H1 (cell line): ENCODE measurements at regions not wholly inside any gene's neighbourhood (a gene's known extent, or its start where the extent isn't known, plus 50 kb on each side); places are given as distances from the start of the nearest gene placed in this dataset.

Experiments used
- CTCF ChIA-PET: fragments of 300-600 bp; sonication (Branson Sonifier 250); formaldehyde crosslinking; loops from one replicate; lab custom pipeline; 2021; ENCODE audit not compliant: partially characterized antibody; lab: Charles Lee
- POLR2A ChIA-PET: fragments of 300-600 bp; sonication (Branson Sonifier 250); formaldehyde crosslinking; loops from one replicate; lab custom pipeline; 2021; ENCODE audit warnings: inconsistent platforms; ENCODE audit not compliant: partially characterized antibody; lab: Charles Lee
- DNase-seq, 2 experiments: peaks; one replicate each; pipeline versions ENCODE4 v3.0.0 to v3.0.0-alpha.2; 2010 to 2022; ENCODE audit warnings: low spot score in 2 of 2, low read depth in 1 of 2, mixed read lengths in 1 of 2
- FAIRE-seq: peaks from 2 replicates; lab custom pipeline; 2011; peaks lifted over from hg19 to GRCh38; lab: Jason Lieb, UNC
- H2AFZ ChIP-seq: 2 replicates; pipeline ENCODE4 v1.8.1; 2012; ENCODE audit warnings: low read length, inconsistent platforms
- H2AK5ac ChIP-seq: 2 replicates; pipeline ENCODE4 v1.6.1; 2013; ENCODE audit warnings: low read depth, low read length
- H2BK120ac ChIP-seq: replicated peaks from 2 replicates; pipeline ENCODE3; 2013; ENCODE audit warnings: low read depth, low read length, inconsistent platforms
- H2BK12ac ChIP-seq: 2 replicates; pipeline ENCODE4 v1.6.1; 2013; ENCODE audit warnings: low read depth, low read length
- H2BK15ac ChIP-seq: 2 replicates; pipeline ENCODE4 v1.6.1; 2013; ENCODE audit warnings: low read length
- H2BK20ac ChIP-seq: 2 replicates; pipeline ENCODE4 v1.6.1; 2013; ENCODE audit warnings: low read length
- H2BK5ac ChIP-seq: 2 replicates; pipeline ENCODE4 v1.6.1; 2013; ENCODE audit warnings: low read depth, low read length
- H3K14ac ChIP-seq: 2 replicates; pipeline ENCODE4 v1.6.1; 2013; ENCODE audit warnings: inconsistent platforms; ENCODE audit not compliant: insufficient read length
- H3K18ac ChIP-seq: 2 replicates; pipeline ENCODE4 v1.6.1; 2013; ENCODE audit warnings: low read length; ENCODE audit errors: extremely low read depth
- H3K23ac ChIP-seq: 2 replicates; pipeline ENCODE4 v1.6.1; 2013; ENCODE audit warnings: inconsistent platforms; ENCODE audit not compliant: insufficient read length
- H3K23me2 ChIP-seq: 2 replicates; pipeline ENCODE4 v1.6.1; 2013; ENCODE audit warnings: low read depth, low read length
- H3K27ac ChIP-seq: 2 replicates; pipeline ENCODE4 v1.6.1; 2011; ENCODE audit warnings: low read depth, low read length, inconsistent platforms
- H3K27me3 ChIP-seq, 4 experiments: replicated peaks in 1 of 4; 1 replicate in 1 of 4; 2 replicates in 3 of 4; pipeline versions ENCODE4 v1.6.1 to v1.8.1; 2011 to 2013; ENCODE audit warnings: low read length in 3 of 4, mild to moderate bottlenecking in 3 of 4, inconsistent platforms in 2 of 4, mixed read lengths in 2 of 4, moderate library complexity in 1 of 4; ENCODE audit not compliant: control insufficient read depth in 3 of 4, insufficient read depth in 3 of 4; ENCODE audit errors: extremely low read depth in 1 of 4
- H3K36me3 ChIP-seq, 4 experiments: 2 replicates each; pipeline versions ENCODE4 v1.6.1 to v1.8.1; 2011 to 2013; ENCODE audit warnings: mild to moderate bottlenecking in 4 of 4, low read length in 3 of 4, moderate library complexity in 2 of 4, control low read depth in 1 of 4, inconsistent platforms in 1 of 4; ENCODE audit not compliant: insufficient read depth in 4 of 4, control insufficient read depth in 2 of 4
- H3K4ac ChIP-seq: replicated peaks from 2 replicates; pipeline ENCODE3; 2013; ENCODE audit warnings: low read length, low read depth, mixed read lengths, inconsistent platforms; ENCODE audit not compliant: insufficient read length
- H3K4me1 ChIP-seq, 4 experiments: replicated peaks in 1 of 4; 1 replicate in 1 of 4; 2 replicates in 3 of 4; pipeline versions ENCODE4 v1.6.1 to v1.8.1; 2011 to 2013; ENCODE audit warnings: low read length in 3 of 4, inconsistent platforms in 2 of 4, mixed read lengths in 1 of 4; ENCODE audit not compliant: insufficient read depth in 4 of 4, control insufficient read depth in 3 of 4
- H3K4me2 ChIP-seq, 2 experiments: 2 replicates each; pipeline versions ENCODE4 v1.6.1 to v1.8.1; 2011 to 2013; ENCODE audit warnings: low read depth in 2 of 2, low read length in 2 of 2, control low read depth in 1 of 2, inconsistent platforms in 1 of 2, mild to moderate bottlenecking in 1 of 2; ENCODE audit not compliant: insufficient read depth in 1 of 2
- H3K4me3 ChIP-seq, 4 experiments: fragments of 200-600, 300-600 bp in 1 of 4; sonication (generic), shearing (Covaris generic), sonication (Bioruptor Twin) in 1 of 4; 2 replicates each; pipeline versions ENCODE4 v1.5.1 to v1.8.1; 2011 to 2016; ENCODE audit warnings: low read length in 4 of 4, low read depth in 3 of 4, control low read depth in 2 of 4, inconsistent platforms in 2 of 4, mild to moderate bottlenecking in 2 of 4, mixed read lengths in 1 of 4, moderate library complexity in 1 of 4; ENCODE audit not compliant: insufficient read depth in 2 of 4; ENCODE audit errors: extremely low read depth in 1 of 4
- H3K56ac ChIP-seq: replicated peaks from 2 replicates; pipeline ENCODE3; 2013; ENCODE audit warnings: low read depth, mild to moderate bottlenecking, mixed read lengths, low read length, inconsistent platforms; ENCODE audit not compliant: insufficient read length
- H3K79me1 ChIP-seq: 2 replicates; pipeline ENCODE4 v1.6.1; 2013; ENCODE audit warnings: low read depth, low read length, control low read depth
- H3K79me2 ChIP-seq, 2 experiments: 2 replicates each; pipeline versions ENCODE4 v1.6.1 to v1.8.1; 2012 to 2013; ENCODE audit warnings: low read length in 2 of 2, mild to moderate bottlenecking in 2 of 2, inconsistent platforms in 1 of 2; ENCODE audit not compliant: insufficient read depth in 2 of 2, control insufficient read depth in 1 of 2
- H3K9ac ChIP-seq, 4 experiments: replicated peaks in 1 of 4; 1 replicate in 1 of 4; 2 replicates in 3 of 4; pipeline versions ENCODE4 v1.6.1 to v1.8.1; 2011 to 2013; ENCODE audit warnings: low read depth in 3 of 4, low read length in 3 of 4, control low read depth in 2 of 4, mild to moderate bottlenecking in 2 of 4, moderate library complexity in 2 of 4, inconsistent platforms in 1 of 4; ENCODE audit errors: extremely low read depth in 1 of 4
- H3K9me3 ChIP-seq, 2 experiments: 2 replicates each; pipeline versions ENCODE4 v1.6.1 to v1.8.1; 2012 to 2013; ENCODE audit warnings: mild to moderate bottlenecking in 2 of 2, moderate library complexity in 2 of 2, control low read depth in 1 of 2, inconsistent platforms in 1 of 2, low read depth in 1 of 2, low read length in 1 of 2, mixed read lengths in 1 of 2; ENCODE audit not compliant: insufficient read depth in 2 of 2
- H4K20me1 ChIP-seq, 2 experiments: replicated peaks in 1 of 2; 2 replicates each; pipeline versions ENCODE3 to v1.8.1; 2011 to 2013; ENCODE audit warnings: inconsistent platforms in 2 of 2, low read length in 2 of 2, mild to moderate bottlenecking in 1 of 2; ENCODE audit not compliant: insufficient read depth in 2 of 2, control insufficient read depth in 1 of 2
- H4K5ac ChIP-seq: 2 replicates; pipeline ENCODE4 v1.6.1; 2013; ENCODE audit warnings: low read length, low read depth, mixed read lengths, inconsistent platforms; ENCODE audit not compliant: insufficient read length
- H4K8ac ChIP-seq: 2 replicates; pipeline ENCODE4 v1.8.0; 2013; ENCODE audit warnings: mild to moderate bottlenecking, moderate library complexity, low read length, inconsistent platforms; ENCODE audit not compliant: insufficient read depth; ENCODE audit errors: extremely low read depth
- H4K91ac ChIP-seq: replicated peaks from 2 replicates; pipeline ENCODE3; 2013; ENCODE audit warnings: low read length, mixed read lengths, inconsistent platforms; ENCODE audit not compliant: insufficient read length
- BCL11A ChIP-seq, 2 experiments: IDR thresholded peaks; one replicate each; pipeline ENCODE4 v1.6.1; 2011; ENCODE audit warnings: low read depth in 2 of 2, low read length in 2 of 2, mild to moderate bottlenecking in 2 of 2
- PHF8 ChIP-seq: fragments of 200-600 bp; sonication (generic); conservative IDR thresholded peaks from 2 replicates; pipeline ENCODE4 v1.7.1; 2012; ENCODE audit warnings: low read depth, mild to moderate bottlenecking, inconsistent platforms, low read length, moderate library complexity
- RAD21 ChIP-seq, 2 experiments: IDR thresholded peaks in 1 of 2; conservative IDR thresholded peaks in 1 of 2; 2 replicates each; pipeline ENCODE4 v1.6.1; 2011; ENCODE audit warnings: low read depth in 2 of 2, low read length in 2 of 2, improper control_type of control experiment in 1 of 2, inconsistent platforms in 1 of 2, mild to moderate bottlenecking in 1 of 2, moderate library complexity in 1 of 2
- SUZ12 ChIP-seq: fragments of 200-600 bp; sonication (generic); IDR thresholded peaks from 2 replicates; pipeline ENCODE4 v1.6.1; 2012; ENCODE audit warnings: mild to moderate bottlenecking, inconsistent platforms, low read length, moderate library complexity, mixed read lengths
- TEAD4 ChIP-seq: IDR thresholded peaks from 2 replicates; pipeline ENCODE4 v1.6.1; 2012; ENCODE audit warnings: low read depth, low read length, inconsistent platforms, mixed read lengths
- YY1 ChIP-seq: IDR thresholded peaks from 2 replicates; pipeline ENCODE4 v1.6.1; 2011; ENCODE audit warnings: low read depth, mild to moderate bottlenecking, low read length
- WGBS, 2 experiments: shearing (Covaris generic) in 1 of 2; methylation state at CpG; one replicate each; pipeline versions ENCODE4 v1.1.6 to v1.1.7; 2013 to 2015; ENCODE audit warnings: low lambda C conversion rate in 2 of 2, mixed read lengths in 2 of 2, inconsistent platforms in 1 of 2, low coverage in 1 of 2, missing lambda C conversion rate in 1 of 2; ENCODE audit not compliant: insufficient replicate concordance in 2 of 2, insufficient coverage in 1 of 2, insufficient read length in 1 of 2; ENCODE audit errors: extremely low coverage in 1 of 2, missing lambda C conversion rate in 1 of 2; 5-methylcytosine and 5-hydroxymethylcytosine counted together

GRCh38 chr5:175021321-175021720 lies 296.9 kb downstream of the MSX2 start:
- POLR2A ChIA-PET: no interaction called here
- no peaks in the 10 kb centered on the region for H3K79me2 ChIP-seq
- no peak overlapping the region for H3K23ac ChIP-seq
- no peak overlapping the region for H4K8ac ChIP-seq
- no peak overlapping the region for H2BK5ac ChIP-seq
- no peak overlapping the region for H4K91ac ChIP-seq
- H2AK5ac ChIP-seq: no peak overlapping the region
- no peak overlapping the region for H2AFZ ChIP-seq
- H3K4ac ChIP-seq: no peak overlapping the region
- FAIRE-seq (no peak), DNase-seq (no peak)
- no peak overlapping the region for H2BK120ac ChIP-seq
- no peaks in the 10 kb centered on the region for H3K23me2 ChIP-seq
- no peaks in the 10 kb centered on the region for H3K4me1 ChIP-seq
- no peak overlapping the region for H2BK15ac ChIP-seq
- H4K5ac ChIP-seq: no peak overlapping the region
- TF ChIP-seq TEAD4 (no peak), PHF8 (no peak), YY1 (no peak), BCL11A (IDR thresholded peaks at IDR 0.05; ENCODE audit: low read depth in 2 of 2, low read length in 2 of 2) (no peak), RAD21 (IDR thresholded peaks at IDR 0.05 in 1 of 2, conservative IDR thresholded peaks at IDR 0.05 in 1 of 2; ENCODE audit: low read depth in 2 of 2, low read length in 2 of 2) (no peak), SUZ12 (no peak)
- H3K27me3 ChIP-seq: no peaks in the 10 kb centered on the region
- H4K20me1 ChIP-seq: no peaks in the 10 kb centered on the region
- H3K9me3 ChIP-seq: peaks cover 3 to 6% of the 10 kb centered on the region in 2 experiments; a peak in 1 of 4 replicates
- no peak overlapping the region for H2BK12ac ChIP-seq
- no peak overlapping the region for H3K4me3 ChIP-seq
- WGBS, 2 experiments: 89% methylated on average over 2 of the region's 2 CpGs; no CpG with 5 or more reads in 1 of the 2 experiments
- H3K27ac ChIP-seq: no peak overlapping the region
- no peak overlapping the region for H3K9ac ChIP-seq
- H3K36me3 ChIP-seq: no peaks in the 10 kb centered on the region
- H3K14ac ChIP-seq: no peak overlapping the region
- no peak overlapping the region for H3K56ac ChIP-seq
- no peak overlapping the region for H3K18ac ChIP-seq
- H2BK20ac ChIP-seq: no peak overlapping the region
- H3K4me2 ChIP-seq: no peak overlapping the region
- CTCF ChIA-PET: interaction anchor here (1.0 kb wide), 1 partner anchor 18 kb away, joined by 3 read pairs; no protein-coding TSS in a partner anchor
- H3K79me1 ChIP-seq: no peaks in the 10 kb centered on the region
